C4-2B (cell line): ENCODE measurements at regions not wholly inside any gene's neighbourhood (a gene's known extent, or its start where the extent isn't known, plus 50 kb on each side); places are given as distances from the start of the nearest gene placed in this dataset.

Source experiments
- ZFX ChIP-seq: fragments of 450-650 bp; IDR thresholded peaks from 2 replicates; pipeline ENCODE4 v1.6.1; 2017
- TF ChIP-seq, protein P1 (sequence below): fragments of 450-650 bp; conservative IDR thresholded peaks from 2 replicates; pipeline ENCODE4 v1.5.1; 2017; ENCODE audit warnings: mild to moderate bottlenecking

DNA sequence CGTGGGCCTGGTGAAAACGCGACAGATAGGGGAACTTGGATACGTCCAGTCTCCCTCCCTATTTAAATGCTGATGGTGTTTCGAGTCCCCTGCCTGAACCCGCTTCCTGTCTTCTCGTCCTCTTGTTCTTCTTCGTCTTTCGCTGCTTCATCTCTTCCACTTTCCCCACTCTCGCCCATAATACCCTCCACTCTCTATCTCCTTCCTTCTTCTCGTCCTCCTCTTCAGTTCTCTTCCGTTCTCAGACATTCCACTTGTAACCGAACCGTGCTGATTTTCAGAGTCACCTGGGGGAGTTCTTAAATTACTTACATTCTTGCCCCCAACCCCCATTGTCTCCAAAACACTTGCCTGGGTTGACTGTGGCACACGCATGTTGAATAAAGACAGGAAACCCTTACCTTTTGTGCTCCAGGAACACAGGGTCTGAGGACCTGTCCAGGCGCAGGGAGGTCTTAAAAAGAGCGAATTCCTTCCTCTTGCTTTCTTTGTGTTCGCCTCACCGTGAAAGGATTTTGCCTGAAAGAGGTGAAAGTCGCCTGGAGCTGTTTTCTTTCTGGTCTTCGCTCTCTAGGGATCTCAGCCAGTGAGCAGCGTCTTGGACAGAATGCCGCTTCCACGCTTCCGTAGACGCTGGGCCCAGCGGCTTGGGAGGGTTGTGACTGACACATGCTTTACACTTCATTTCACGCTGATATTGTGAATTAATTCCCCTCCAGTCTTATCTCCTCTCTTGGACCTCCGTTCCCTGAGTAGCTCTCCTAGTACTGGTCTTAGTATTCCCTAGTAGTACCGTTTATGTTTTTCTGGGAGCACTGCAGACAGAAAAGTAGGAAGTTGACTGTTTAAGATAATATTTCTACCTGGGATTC, 184.0 kb downstream of the GPX5 start:
- TF ChIP-seq, protein P1, sequence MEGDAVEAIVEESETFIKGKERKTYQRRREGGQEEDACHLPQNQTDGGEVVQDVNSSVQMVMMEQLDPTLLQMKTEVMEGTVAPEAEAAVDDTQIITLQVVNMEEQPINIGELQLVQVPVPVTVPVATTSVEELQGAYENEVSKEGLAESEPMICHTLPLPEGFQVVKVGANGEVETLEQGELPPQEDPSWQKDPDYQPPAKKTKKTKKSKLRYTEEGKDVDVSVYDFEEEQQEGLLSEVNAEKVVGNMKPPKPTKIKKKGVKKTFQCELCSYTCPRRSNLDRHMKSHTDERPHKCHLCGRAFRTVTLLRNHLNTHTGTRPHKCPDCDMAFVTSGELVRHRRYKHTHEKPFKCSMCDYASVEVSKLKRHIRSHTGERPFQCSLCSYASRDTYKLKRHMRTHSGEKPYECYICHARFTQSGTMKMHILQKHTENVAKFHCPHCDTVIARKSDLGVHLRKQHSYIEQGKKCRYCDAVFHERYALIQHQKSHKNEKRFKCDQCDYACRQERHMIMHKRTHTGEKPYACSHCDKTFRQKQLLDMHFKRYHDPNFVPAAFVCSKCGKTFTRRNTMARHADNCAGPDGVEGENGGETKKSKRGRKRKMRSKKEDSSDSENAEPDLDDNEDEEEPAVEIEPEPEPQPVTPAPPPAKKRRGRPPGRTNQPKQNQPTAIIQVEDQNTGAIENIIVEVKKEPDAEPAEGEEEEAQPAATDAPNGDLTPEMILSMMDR: no peak
- no peak for TF ChIP-seq ZFX
